HG03139 (cell line): ENCODE measurements at regions not wholly inside any gene's neighbourhood (a gene's known extent, or its start where the extent isn't known, plus 50 kb on each side); places are given as distances from the start of the nearest gene placed in this dataset.

Source experiments
- ATAC-seq: cut with Tn5 transposase; IDR thresholded peaks from one replicate; pipeline ENCODE4 v1.9.1; 2021; ENCODE audit not compliant: unreplicated experiment

DNA sequence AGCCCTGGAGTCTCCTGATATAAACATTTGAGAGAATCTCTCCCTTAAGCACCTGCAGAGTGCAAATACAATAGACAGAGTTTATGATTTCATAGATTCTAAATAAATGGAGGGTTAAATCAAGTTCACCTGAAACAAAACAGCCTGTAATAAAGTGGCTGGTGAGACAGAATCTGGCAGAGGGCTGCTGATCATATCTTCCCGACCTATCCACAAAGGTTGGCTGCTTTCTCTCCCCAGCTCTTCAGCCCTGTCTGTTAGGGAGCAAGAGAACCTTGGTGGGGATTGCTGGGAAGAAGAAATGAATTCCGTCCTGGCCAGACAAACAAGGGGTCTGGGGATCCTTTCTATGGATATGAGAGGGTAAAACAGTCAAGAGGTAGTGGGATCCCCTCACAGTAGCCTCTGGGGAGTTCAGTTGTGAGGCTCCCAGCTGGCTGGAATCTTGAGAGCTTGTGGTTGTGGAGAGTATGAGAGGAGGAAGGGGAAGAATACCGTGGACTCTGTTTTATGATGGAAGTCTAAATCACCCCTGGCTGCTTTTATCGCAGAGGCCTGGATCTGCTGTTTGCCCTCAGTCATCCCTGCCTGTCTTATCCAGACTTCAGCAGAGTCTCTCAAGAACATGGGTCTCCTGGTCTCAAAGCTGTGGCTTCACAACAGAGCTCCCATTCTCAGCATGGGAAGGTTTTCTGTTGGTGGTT, 451.3 kb downstream of the NTRK3 start:
- no peak for ATAC-seq

GRCh38 chr15:87804451-87804850, 452.1 kb downstream of the NTRK3 start:
- ATAC-seq, result no peak

GRCh38 chr15:87799838-87800237, 456.7 kb downstream of the NTRK3 start:
- ATAC-seq, result no peak

DNA sequence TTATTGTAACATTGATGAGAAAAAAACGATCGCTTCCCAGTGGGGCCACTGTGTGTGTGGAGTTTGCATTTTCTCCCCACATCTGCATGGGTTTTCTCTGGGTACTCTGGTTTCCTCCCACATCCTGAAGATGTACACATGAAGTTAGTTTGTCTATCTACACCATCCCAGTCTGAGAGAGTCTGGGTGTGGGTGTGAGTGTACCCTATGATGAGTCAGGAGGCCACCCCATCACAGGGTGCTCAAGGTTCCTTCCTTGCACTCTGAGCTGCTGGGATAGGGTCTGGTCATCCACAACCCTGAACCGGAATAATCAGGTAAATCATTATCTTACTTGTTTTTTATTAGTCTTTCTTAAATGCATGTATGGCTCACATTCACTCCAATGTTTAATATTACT, 457.1 kb downstream of the NTRK3 start:
- no peak for ATAC-seq

GRCh38 chr15:87793725-87794124, 462.8 kb downstream of the NTRK3 start:
- no peak for ATAC-seq

DNA sequence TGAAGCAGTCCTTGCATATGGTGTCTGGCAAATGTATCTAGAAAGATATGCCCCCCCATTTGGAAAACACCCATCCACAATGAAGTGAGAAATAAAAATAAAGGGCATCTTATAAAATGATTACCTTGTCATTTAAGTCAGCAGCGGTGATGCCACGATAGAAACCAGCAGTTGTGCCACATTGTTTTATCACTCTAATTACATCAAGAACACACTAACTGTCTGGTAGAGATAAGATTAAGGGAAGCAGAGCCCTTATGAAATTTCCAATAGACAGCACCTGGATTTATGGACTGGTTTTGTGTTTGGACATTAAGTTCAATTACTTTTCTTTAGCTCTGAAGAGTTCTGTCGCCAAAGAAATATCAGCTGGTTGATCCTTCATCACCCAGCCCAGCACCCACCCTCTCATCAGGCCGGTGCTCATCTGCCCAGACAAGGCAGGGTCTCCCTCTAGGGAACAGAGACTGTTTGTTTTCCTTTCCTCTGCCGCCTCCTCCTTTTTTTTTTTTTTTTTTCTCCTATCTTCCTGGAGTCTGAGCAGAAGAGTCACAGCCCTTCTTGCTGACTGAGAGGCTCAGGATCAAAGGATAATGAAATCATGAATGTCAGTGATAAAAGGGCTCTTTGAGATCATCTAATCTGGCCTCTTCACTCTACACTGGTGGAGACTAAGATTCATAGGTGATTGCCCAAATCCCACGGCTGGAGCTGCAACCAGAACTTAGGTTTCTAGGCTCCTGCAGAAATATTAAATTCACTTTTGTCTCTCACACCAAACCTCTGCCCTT, 464.1 kb downstream of the NTRK3 start:
- ATAC-seq, result no peak

DNA sequence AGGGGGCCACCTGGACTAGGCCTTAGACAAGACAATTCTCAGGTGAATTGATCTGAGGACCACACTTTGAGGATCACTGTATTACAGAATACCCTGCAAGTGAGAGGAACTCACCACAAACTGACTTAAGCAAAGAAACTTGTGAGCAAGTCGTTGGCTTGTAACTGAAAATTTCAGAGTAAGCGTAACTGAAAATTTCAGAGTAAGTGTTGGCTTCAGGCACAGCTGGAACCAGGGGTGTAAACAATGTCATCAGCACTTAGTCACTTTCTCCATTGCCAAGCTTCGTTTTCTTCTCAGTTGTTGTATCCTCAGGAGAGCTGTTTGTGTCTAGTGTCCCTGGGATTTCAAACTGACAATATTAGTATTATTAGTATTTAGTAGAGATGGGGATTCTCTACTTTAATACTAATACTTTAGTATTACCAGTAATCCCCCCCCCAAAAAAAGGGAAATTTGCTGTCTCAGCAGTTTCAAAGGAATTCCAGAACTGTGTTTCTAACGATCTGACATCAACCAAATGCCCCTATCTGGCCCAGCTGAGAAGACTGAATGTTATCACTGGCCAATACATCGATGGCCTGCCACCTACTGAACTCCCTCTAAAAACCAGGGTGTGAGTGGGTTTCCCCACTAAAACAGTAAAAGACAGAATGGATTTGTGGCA, 474.4 kb downstream of the NTRK3 start:
- no peak for ATAC-seq

- no peak for ATAC-seq
Observed at GRCh38 chr15:87779746-87780145, 476.8 kb downstream of the NTRK3 start.

DNA sequence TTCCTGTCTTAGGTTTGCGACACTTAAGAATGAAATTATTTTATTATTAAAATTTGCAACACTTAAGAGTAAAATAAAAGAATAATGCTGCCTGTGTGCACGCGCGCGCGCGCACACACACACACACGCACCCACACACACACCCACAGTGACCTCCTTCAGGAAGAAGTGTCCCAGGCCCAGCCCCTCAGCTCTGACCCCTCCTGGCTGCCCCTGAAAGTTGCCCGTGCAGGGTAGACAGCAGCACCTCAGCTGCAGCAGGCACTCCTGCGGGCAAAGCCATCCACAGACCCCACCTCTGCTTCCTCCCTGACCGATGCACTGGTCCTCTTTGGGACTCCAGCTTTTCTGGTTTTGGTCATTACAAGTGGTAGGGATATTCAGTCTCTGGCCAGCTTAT, 478.2 kb downstream of the NTRK3 start:
- ATAC-seq, result no peak

- no peak for ATAC-seq
Observed at GRCh38 chr15:87777054-87777561, 479.4 kb downstream of the NTRK3 start.

- no peak for ATAC-seq
Observed at GRCh38 chr15:87767516-87767915, 489.0 kb downstream of the NTRK3 start.

- ATAC-seq, result no peak
Observed at GRCh38 chr15:87764461-87765240, 491.9 kb downstream of the NTRK3 start.

DNA sequence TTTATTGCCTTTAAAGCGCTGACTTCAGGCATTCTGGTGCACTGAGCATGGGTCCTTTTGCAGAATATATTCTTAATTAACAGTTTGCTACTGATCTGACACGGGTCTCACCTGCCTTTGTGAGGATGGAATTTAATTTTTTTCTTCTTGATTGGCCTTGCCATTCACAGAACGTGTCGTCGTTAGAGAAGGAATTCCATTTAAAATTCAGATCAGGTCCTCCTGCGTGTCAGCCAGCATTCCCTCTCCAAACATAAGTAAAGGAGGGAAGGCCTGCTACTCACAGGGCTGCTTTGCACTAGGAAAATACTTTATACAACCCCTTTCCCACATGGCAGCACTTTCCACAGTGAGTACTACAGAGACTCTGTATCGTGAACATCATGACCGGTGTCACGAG, 492.7 kb downstream of the NTRK3 start:
- no peak for ATAC-seq

GRCh38 chr15:87761736-87762509, 494.6 kb downstream of the NTRK3 start:
- ATAC-seq, result peak; percentile 70

- no peak for ATAC-seq
Observed at GRCh38 chr15:87760547-87761314, 495.8 kb downstream of the NTRK3 start.

DNA sequence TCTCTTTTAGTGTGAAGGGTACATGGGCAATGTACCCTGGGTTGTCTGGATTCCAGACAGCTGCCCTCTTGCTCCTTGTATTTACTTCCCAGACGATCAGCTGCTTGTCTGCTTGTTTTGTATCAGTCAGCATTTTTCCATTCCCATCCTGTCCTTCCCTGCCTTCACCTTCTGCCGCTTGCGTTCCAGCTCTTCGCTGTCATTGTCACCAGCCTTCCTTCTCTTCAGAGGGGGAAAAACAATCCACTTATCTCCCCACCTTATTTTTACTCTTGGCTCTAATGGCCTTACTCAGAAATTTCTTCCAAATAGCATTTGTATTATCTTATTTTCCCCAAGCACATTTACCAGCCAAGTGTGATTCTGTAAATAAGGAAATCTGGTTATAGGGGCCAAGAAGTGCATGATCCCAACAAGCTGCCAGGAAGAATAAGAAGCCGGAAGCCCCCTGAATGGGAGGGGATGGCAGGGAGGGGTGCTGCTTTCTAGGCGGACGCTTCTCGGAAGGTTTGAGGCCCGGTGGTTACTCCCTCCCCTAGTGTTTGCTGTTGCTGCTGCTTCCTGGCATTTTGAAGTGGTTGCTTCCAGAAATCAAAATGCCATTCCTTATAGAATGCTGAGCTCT, 497.6 kb downstream of the NTRK3 start:
- no peak for ATAC-seq

DNA sequence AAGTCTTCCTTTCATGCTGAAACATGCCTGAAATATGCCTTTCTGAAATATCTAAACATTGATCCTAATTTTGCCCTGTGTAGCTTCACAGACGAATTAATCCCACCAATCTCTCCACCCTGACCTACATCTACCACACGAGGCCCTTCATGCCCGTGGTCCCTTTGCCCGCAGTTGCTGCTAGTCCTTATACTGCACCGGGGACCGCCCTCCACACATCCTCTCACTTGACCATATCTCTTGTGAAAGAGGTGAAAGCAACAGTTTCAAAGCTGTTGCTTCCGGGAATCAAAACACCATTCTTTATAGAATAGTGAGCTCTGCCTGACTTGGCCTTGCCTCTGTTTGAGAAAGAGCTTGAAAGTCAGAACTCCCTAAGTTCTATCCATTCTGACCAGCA, 499.5 kb downstream of the NTRK3 start:
- no peak for ATAC-seq

GRCh38 chr15:87756072-87756471, 500.5 kb downstream of the NTRK3 start:
- ATAC-seq, result no peak

DNA sequence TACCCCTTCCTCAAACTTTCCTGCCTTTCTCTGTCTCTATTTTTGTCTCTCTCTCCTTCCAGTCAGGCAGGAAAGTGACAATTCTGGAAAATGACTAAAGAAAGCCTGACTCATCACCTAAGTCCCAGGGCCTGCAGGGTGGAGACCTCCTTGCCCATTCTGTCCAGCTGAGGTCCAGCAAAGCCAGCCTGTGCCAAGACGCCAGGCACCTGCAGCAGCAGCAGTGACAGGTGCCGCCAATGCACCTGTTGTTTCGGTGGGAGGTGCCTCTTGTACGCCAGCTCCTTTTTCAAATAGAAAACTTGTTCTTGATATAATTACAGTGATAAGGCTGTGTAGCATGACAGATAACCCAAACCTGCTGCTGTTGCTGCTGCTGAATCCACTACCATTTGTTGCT, 501.3 kb downstream of the NTRK3 start:
- no peak for ATAC-seq
